GM19240 (cell line): ENCODE measurements at regions not wholly inside any gene's neighbourhood (a gene's known extent, or its start where the extent isn't known, plus 50 kb on each side); places are given as distances from the start of the nearest gene placed in this dataset.

Experiments used
- DNase-seq: peaks from one replicate; pipeline ENCODE4 v3.0.0; 2011; ENCODE audit warnings: low spot score; ENCODE audit not compliant: insufficient read length

GRCh38 chr18:40974448-40974847, 980.6 kb upstream of the PIK3C3 start:
- DNase-seq = no peak

- no peak for DNase-seq
Measured at GRCh38 chr18:40962784-40963183, 992.2 kb upstream of the PIK3C3 start.

GRCh38 chr18:40957533-40958070, 997.4 kb upstream of the PIK3C3 start:
- no peak for DNase-seq

GRCh38 chr18:40956213-40956612, 998.8 kb upstream of the PIK3C3 start:
- DNase-seq = no peak

GRCh38 chr18:40955351-40955750, 999.7 kb upstream of the PIK3C3 start:
- DNase-seq = no peak

- DNase-seq = no peak
Measured at GRCh38 chr18:40949114-40949950, 1005.7 kb upstream of the PIK3C3 start.

- DNase-seq = no peak
Measured at GRCh38 chr18:40944576-40944975, 1010.5 kb upstream of the PIK3C3 start.

GRCh38 chr18:40939656-40940515, 1015.1 kb upstream of the PIK3C3 start:
- no peak for DNase-seq

GRCh38 chr18:40938615-40939014, 1016.4 kb upstream of the PIK3C3 start:
- no peak for DNase-seq

- DNase-seq = no peak
Measured at GRCh38 chr18:40937386-40937785, 1017.6 kb upstream of the PIK3C3 start.

- no peak for DNase-seq
Measured at GRCh38 chr18:40935423-40935822, 1019.6 kb upstream of the PIK3C3 start.

GRCh38 chr18:40932862-40933261, 1022.2 kb upstream of the PIK3C3 start:
- no peak for DNase-seq

- DNase-seq = no peak
Measured at GRCh38 chr18:40930211-40930882, 1024.7 kb upstream of the PIK3C3 start.

- no peak for DNase-seq
Measured at GRCh38 chr18:40929399-40929798, 1025.6 kb upstream of the PIK3C3 start.

GRCh38 chr18:40926679-40927078, 1028.4 kb upstream of the PIK3C3 start:
- DNase-seq = no peak

GRCh38 chr18:40925071-40925541, 1029.9 kb upstream of the PIK3C3 start:
- DNase-seq = no peak

- DNase-seq = no peak
Measured at GRCh38 chr18:40921845-40922629, 1033.0 kb upstream of the PIK3C3 start.

GRCh38 chr18:40917056-40917455, 1038.0 kb upstream of the PIK3C3 start:
- DNase-seq = no peak

GRCh38 chr18:40915724-40916123, 1039.3 kb upstream of the PIK3C3 start:
- DNase-seq = no peak

- DNase-seq = no peak
Measured at GRCh38 chr18:40911582-40912254, 1043.3 kb upstream of the PIK3C3 start.
